ENCODE measurements at regions not wholly inside any gene's neighbourhood (a gene's known extent, or its start where the extent isn't known, plus 50 kb on each side); places are given as distances from the start of the nearest gene placed in this dataset.

DNA sequence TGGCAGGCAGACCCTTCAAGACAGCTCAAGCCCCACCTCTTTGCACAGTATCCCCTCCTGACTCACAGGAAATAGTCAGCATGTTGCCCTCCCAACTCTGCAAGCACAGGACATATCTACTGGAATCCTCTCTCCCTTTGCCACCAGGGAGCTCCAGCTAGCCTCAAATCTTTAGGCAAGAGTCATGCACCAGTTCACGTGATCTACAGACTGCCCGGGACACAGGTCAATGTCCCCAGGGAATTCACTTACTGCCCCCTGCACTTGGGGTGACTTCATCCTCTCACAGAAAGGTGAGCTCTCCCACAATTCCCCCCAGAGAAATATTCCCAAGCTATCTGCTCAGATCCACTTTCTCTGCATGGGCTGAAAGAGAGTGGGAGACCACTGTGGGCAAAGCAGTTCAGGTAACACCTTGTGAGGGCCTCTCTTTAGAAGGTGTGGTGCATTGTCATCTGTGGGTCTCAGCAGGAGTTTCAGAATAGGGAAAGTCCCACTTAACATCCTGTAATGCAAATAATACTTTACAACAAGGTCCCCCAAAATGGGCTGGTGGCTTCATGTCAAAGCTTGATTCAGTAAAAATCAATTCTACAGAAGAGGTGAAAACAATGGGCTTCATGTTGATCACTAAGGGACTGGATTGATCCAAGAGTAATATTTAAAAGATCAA lies 129.9 kb downstream of the NOC3L start (continued):
- TF ChIP-seq ZNF547 (CRISPR knock-in tag; IDR thresholded peaks at IDR 0.05) (no peak), SALL1 (CRISPR knock-in tag; IDR thresholded peaks at IDR 0.05) (peak; percentile 40; the same call in 1 of the 2 replicates), THAP11 (CRISPR knock-in tag; IDR thresholded peaks at IDR 0.05) (0 out of 2 replicates have a peak, but pooled peaks have one; percentile 17), ZNF350 (CRISPR knock-in tag; IDR thresholded peaks at IDR 0.05; ENCODE audit: borderline replicate concordance, low read depth) (0 out of 2 replicates have a peak, but pooled peaks have one; percentile 26), CCAR2 (optimal IDR thresholded peaks at IDR 0.05; ENCODE audit: low read depth, low read length) (no peak), ZFP36L1 (CRISPR knock-in tag; IDR thresholded peaks at IDR 0.05) (no peak), TEAD3 (CRISPR knock-in tag; optimal IDR thresholded peaks at IDR 0.05; ENCODE audit: borderline replicate concordance) (peak; percentile 59), RARA (CRISPR knock-in tag; IDR thresholded peaks at IDR 0.05) (peak; percentile 29; the same call in 1 of the 2 replicates), STAG1 (CRISPR knock-in tag; IDR thresholded peaks at IDR 0.05) (peak; percentile 51), HNF4A (CRISPR knock-in tag; IDR thresholded peaks at IDR 0.05) (peak; percentile 48; the same call in 1 of the 2 replicates), BHLHE40 (IDR thresholded peaks at IDR 0.05; ENCODE audit: low read length) (peak; percentile 80), SMC3 (IDR thresholded peaks at IDR 0.05; ENCODE audit: low read length) (peak; percentile 14; the same call in 1 of the 2 replicates), POGZ (CRISPR knock-in tag; IDR thresholded peaks at IDR 0.05) (0 out of 2 replicates have a peak, but pooled peaks have one; percentile 24), PHF21A (CRISPR knock-in tag; IDR thresholded peaks at IDR 0.05) (peak; percentile 47; the same call in 1 of the 2 replicates), RXRB (CRISPR knock-in tag; IDR thresholded peaks at IDR 0.05; ENCODE audit: borderline replicate concordance) (peak; percentile 60), EP300 (IDR thresholded peaks at IDR 0.05; ENCODE audit: low read depth in 2 of 2, low read length in 2 of 2) (0 out of 4 replicates have a peak, but pooled peaks of 1 of the 2 experiments have one; percentile 8), EP300 (CRISPR knock-in tag; IDR thresholded peaks at IDR 0.05; ENCODE audit: borderline replicate concordance) (no peak), HNF4G (IDR thresholded peaks at IDR 0.05; ENCODE audit: borderline replicate concordance, low read depth, low read length) (peak; percentile 19; the same call in 1 of the 2 replicates), HNF4G (CRISPR knock-in tag; IDR thresholded peaks at IDR 0.05; ENCODE audit: borderline replicate concordance, low read depth) (no peak), ARNTL (CRISPR knock-in tag; IDR thresholded peaks at IDR 0.05) (peak; percentile 76; the same call in 1 of the 2 replicates)
- TF ChIP-seq, protein P1, sequence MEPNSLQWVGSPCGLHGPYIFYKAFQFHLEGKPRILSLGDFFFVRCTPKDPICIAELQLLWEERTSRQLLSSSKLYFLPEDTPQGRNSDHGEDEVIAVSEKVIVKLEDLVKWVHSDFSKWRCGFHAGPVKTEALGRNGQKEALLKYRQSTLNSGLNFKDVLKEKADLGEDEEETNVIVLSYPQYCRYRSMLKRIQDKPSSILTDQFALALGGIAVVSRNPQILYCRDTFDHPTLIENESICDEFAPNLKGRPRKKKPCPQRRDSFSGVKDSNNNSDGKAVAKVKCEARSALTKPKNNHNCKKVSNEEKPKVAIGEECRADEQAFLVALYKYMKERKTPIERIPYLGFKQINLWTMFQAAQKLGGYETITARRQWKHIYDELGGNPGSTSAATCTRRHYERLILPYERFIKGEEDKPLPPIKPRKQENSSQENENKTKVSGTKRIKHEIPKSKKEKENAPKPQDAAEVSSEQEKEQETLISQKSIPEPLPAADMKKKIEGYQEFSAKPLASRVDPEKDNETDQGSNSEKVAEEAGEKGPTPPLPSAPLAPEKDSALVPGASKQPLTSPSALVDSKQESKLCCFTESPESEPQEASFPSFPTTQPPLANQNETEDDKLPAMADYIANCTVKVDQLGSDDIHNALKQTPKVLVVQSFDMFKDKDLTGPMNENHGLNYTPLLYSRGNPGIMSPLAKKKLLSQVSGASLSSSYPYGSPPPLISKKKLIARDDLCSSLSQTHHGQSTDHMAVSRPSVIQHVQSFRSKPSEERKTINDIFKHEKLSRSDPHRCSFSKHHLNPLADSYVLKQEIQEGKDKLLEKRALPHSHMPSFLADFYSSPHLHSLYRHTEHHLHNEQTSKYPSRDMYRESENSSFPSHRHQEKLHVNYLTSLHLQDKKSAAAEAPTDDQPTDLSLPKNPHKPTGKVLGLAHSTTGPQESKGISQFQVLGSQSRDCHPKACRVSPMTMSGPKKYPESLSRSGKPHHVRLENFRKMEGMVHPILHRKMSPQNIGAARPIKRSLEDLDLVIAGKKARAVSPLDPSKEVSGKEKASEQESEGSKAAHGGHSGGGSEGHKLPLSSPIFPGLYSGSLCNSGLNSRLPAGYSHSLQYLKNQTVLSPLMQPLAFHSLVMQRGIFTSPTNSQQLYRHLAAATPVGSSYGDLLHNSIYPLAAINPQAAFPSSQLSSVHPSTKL (CRISPR knock-in tag; IDR thresholded peaks at IDR 0.05), result 0 out of 2 replicates have a peak, but pooled peaks have one; percentile 31
- TF ChIP-seq, protein P2, sequence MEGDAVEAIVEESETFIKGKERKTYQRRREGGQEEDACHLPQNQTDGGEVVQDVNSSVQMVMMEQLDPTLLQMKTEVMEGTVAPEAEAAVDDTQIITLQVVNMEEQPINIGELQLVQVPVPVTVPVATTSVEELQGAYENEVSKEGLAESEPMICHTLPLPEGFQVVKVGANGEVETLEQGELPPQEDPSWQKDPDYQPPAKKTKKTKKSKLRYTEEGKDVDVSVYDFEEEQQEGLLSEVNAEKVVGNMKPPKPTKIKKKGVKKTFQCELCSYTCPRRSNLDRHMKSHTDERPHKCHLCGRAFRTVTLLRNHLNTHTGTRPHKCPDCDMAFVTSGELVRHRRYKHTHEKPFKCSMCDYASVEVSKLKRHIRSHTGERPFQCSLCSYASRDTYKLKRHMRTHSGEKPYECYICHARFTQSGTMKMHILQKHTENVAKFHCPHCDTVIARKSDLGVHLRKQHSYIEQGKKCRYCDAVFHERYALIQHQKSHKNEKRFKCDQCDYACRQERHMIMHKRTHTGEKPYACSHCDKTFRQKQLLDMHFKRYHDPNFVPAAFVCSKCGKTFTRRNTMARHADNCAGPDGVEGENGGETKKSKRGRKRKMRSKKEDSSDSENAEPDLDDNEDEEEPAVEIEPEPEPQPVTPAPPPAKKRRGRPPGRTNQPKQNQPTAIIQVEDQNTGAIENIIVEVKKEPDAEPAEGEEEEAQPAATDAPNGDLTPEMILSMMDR (CRISPR knock-in tag; IDR thresholded peaks at IDR 0.05), result peak; percentile 66
- TF ChIP-seq, protein P3, sequence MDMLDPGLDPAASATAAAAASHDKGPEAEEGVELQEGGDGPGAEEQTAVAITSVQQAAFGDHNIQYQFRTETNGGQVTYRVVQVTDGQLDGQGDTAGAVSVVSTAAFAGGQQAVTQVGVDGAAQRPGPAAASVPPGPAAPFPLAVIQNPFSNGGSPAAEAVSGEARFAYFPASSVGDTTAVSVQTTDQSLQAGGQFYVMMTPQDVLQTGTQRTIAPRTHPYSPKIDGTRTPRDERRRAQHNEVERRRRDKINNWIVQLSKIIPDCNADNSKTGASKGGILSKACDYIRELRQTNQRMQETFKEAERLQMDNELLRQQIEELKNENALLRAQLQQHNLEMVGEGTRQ (IDR thresholded peaks at IDR 0.05; ENCODE audit: low read depth, low read length), result no peak; the same call in 1 of the 2 replicates
- TF ChIP-seq, protein P3 (CRISPR knock-in tag; IDR thresholded peaks at IDR 0.05; ENCODE audit: borderline replicate concordance), result peak; percentile 48; the same call in 1 of the 2 replicates
